Mammary epithelial cell (primary cell): ENCODE measurements at regions not wholly inside any gene's neighbourhood (a gene's known extent, or its start where the extent isn't known, plus 50 kb on each side); places are given as distances from the start of the nearest gene placed in this dataset.

Experiments used
- EZH2 ChIP-seq: IDR thresholded peaks from 2 replicates; pipeline ENCODE4 v1.6.1; 2012; ENCODE audit warnings: low read length, inconsistent platforms, borderline replicate concordance
- TF ChIP-seq, protein P1 (sequence below), 2 donors: IDR thresholded peaks in 1 of 2; conservative IDR thresholded peaks in 1 of 2; 2 replicates each; pipeline ENCODE4 v1.5.1; 2011 to 2012; ENCODE audit warnings: inconsistent platforms in 2 of 2, low read length in 2 of 2, mild to moderate bottlenecking in 2 of 2, control low read depth in 1 of 2, low read depth in 1 of 2; ENCODE audit not compliant: insufficient read depth in 1 of 2; ENCODE audit errors: extremely low read depth in 1 of 2

DNA sequence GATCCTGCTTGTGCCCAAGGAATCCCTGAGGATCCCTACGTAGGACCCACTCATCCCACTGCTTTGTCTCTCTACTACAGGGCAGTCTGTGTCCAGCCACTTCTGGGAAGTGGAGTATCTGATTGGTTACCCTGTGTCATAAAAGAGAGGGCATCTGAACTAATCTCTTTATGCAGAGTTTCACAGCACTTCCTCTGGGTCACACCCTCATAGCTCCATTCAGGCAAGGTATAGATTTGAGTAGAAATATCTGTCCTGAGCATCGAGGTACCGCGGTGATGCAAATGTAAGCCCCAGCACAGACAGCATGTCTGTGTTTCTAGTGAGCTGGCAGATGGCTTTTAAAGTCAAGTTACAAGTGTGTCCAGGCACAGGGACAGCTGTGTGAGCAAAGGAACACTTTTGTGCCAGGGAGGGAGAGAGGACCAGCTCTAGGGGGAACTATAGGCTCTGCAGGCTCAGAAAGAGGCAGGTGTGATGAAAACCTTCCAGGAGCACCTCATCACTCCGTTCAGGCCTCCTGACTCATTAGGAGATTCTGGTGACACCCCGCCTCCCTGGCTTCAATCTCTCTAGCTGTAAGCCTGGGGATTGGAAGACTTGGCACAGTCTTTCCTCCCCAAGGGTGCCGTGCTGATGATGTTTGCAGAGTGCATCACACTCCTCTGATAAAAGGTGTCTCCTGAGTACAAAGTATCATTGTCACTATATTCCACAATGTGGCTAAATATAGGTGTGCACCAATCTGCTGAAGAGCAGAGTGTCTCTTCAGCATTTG, 84.3 kb upstream of the UBL3 start:
- TF ChIP-seq, protein P1, sequence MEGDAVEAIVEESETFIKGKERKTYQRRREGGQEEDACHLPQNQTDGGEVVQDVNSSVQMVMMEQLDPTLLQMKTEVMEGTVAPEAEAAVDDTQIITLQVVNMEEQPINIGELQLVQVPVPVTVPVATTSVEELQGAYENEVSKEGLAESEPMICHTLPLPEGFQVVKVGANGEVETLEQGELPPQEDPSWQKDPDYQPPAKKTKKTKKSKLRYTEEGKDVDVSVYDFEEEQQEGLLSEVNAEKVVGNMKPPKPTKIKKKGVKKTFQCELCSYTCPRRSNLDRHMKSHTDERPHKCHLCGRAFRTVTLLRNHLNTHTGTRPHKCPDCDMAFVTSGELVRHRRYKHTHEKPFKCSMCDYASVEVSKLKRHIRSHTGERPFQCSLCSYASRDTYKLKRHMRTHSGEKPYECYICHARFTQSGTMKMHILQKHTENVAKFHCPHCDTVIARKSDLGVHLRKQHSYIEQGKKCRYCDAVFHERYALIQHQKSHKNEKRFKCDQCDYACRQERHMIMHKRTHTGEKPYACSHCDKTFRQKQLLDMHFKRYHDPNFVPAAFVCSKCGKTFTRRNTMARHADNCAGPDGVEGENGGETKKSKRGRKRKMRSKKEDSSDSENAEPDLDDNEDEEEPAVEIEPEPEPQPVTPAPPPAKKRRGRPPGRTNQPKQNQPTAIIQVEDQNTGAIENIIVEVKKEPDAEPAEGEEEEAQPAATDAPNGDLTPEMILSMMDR (conservative IDR thresholded peaks at IDR 0.05 in 1 of 2, IDR thresholded peaks at IDR 0.05 in 1 of 2; ENCODE audit: extremely low read depth in 1 of 2, insufficient read depth in 1 of 2, low read depth in 1 of 2, low read length in 2 of 2), result no peak
- no peak for TF ChIP-seq EZH2
